ENCODE measurements at regions not wholly inside any gene's neighbourhood (a gene's known extent, or its start where the extent isn't known, plus 50 kb on each side); places are given as distances from the start of the nearest gene placed in this dataset.
"Not testable (repeated sequence)": the region's sequence is repeated elsewhere in the genome, so short reads cannot be mapped to it uniquely, and the experiment has no call there.

DNA sequence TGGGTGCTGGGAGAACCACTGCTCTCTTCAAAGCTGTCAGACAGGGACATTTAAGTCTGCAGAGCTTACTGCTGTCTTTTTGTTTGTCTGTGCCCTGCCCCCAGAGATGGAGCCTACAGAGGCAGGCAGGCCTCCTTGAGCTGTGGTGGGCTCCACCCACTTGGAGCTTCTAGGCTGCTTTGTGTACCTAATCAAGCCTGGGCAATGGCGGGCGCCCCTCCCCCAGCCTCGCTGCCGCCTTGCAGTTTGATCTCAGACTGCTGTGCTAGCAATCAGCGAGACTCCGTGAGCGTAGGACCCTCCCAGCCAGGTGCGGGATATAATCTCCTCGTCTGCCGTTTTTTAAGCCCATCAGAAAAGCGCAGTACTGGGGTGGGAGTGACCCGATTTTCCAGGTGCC is 125.6 kb upstream of the LRATD1 start:
- not testable (repeated sequence) for DNase-seq

DNA sequence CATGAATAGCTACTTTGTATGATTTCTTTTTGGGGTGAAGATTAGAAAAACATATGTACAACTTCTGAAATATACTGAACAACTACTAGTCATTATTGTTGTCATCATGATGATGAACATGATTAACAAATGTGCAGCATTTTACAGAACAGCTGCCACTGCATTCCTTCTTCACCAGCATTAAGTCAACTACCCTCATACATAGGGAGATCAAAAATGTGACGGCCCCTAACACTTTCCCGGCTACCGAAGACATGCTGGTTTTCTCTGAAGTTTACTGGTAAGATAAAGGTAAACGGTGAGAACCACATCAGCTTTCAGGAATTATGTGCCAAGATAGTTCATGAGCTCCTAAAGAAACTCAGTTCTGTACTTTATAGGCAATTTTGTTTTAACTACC is 121.0 kb upstream of the LRATD1 start:
- DNase-seq = no peak

DNA sequence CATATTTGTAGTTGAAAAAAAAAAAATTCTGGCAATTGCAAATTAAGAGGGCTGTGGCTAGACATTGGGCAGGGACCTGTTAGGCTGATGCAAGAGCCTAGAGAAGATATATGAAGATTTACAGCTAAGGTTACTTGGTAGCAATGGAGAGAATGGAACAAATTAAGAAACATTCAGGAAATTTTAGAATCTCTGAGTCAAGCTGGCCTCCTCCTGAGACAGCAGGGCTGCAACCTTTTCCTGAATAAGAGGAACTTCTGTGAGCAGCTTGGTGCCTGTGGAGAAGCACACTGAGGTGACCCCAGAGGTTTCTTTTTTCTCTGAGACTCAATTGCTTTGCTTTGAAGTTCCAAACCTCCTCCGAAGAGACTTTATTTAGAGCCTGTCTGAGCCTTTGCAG is 118.6 kb upstream of the LRATD1 start:
- no peak for DNase-seq

DNA sequence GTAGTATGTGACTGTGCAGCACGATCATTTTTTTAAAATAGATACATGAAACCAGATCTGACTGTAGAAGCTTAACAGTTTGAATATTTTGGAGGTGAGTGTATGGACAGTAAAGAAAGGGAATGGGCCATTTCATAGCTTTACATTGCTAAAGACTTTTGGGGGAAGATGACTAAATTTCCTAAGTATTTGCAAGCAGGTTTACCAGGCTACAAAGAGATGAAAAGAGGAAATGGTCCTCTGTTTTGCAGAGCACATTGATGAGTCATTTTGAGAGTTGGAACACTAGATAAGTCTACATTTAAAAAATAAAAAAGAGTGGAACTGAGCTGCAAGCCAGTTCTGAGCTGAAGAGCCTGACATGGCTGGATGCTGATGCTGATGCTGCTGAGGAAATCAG is 115.7 kb upstream of the LRATD1 start:
- peak; percentile 16 for DNase-seq

- no peak for DNase-seq
These were observed 114.8 kb upstream of the LRATD1 start for GRCh38 chr2:14517731-14518130.

- DNase-seq = no peak
These were observed 112.1 kb upstream of the LRATD1 start for GRCh38 chr2:14520385-14520945.

GRCh38 chr2:14524041-14524802 is 108.3 kb upstream of the LRATD1 start:
- DNase-seq = no peak

DNA sequence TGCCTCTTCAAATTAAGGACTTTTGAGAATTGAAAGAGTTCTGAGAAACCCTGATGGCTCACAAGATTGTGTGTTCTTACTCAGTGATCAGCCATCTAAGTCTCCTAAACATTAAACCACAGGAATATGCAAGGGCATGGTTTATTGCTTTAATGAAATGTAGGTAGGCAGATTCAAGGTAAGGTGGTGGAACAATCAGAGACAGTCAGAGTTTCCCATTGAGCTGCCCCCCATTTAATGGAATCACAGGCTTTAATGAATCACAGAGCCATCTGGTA is 107.8 kb upstream of the LRATD1 start:
- no peak for DNase-seq

DNA sequence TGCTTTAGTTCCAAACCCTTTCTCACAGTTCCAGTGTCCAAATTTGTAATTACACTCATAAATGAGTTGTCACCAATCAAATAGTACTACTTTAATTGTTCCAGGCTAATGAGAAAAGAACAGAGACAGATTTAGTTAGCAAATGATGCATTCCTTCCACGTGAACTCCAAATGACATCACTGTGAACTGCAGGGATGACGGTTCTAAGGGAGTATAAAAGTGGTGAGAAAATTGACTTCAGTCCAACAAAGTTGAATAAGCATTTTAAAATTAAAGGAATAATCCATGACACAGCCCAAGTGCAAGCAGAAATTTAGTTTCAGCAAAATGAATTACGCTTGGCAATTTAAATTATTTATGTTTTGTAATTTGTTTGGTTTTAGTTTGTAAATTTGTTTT is 102.0 kb upstream of the LRATD1 start:
- DNase-seq = no peak

- DNase-seq = no peak
These were observed 99.3 kb upstream of the LRATD1 start for GRCh38 chr2:14533131-14533757.

DNA sequence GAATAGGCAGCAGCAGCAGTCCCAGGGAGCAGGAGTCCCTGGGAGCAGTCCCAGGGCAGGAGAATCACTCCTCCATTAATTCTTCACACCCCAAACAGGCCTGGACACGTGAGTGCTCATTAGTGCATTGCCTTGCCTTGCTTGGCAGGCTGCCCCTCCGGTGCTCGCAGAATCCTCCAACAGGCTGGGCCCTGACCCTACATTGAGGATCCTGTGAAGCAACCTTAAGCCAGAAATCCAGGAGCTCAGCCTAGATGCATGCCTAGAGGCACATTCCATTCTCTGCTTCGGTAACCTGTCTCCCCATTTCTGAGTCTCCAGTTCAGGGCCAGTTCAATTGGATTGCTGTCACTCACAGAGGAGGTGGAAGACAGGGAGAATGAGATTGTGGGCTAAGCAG is 97.4 kb upstream of the LRATD1 start:
- no peak for DNase-seq

GRCh38 chr2:14536976-14537375 is 95.5 kb upstream of the LRATD1 start:
- DNase-seq = no peak

DNA sequence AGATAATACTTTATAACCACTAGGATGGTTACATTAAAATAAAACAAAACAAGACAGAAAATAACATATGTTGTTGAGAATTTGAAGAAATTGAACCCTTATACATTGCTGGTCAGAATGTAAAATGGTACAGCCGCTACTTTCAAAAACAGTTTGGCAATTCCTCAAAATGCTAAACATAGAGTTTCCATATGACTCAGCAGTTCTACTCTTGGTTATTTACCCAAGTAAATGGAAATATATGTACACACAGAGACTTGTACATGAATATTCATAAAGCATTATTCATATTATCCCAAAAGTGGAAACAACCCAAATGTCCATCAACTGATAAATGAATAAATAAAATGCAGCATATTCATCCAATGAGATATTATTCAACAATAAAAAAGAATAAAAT is 92.5 kb upstream of the LRATD1 start:
- DNase-seq = no peak

- DNase-seq = no peak
These were observed 89.2 kb upstream of the LRATD1 start for GRCh38 chr2:14543284-14543683.

DNA sequence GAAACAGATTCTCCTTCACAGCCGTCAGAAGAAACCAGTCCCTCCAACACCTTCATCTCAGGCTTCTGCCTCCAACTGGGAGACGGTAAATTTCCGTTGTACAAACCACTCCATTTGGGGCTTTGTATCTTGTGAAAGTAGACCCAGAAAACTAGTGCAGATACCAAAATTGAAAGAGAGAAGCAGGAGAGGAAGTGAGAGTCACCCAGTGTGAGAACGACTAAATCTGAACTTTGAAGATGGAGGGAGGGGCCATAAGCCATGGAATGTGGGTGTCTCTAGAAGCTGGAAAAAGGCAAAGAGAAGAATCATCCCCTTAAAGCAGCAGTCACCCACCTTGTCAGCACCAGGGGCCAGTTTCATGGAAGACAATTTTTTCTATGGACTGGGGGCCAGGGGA is 88.3 kb upstream of the LRATD1 start:
- no peak for DNase-seq

DNA sequence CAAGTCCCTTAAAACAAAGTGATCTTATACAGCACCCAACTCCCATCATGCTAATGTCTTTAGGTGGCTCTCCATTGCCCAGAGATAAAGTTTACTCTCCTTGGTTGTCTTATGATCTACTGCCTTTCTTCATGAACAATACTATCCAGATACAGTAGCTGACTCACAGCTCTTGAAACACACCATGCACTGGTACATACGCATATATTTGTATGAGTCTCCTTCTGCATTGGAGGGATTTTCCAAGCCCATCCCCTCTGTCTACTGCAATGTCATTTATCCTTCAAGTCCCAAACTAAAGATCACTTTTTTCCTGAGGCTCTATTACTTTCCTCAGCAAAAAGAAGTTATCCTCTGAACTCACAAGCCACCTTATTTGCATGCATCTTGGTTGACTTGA is 84.7 kb upstream of the LRATD1 start:
- DNase-seq = no peak

GRCh38 chr2:14550658-14551057 is 81.9 kb upstream of the LRATD1 start:
- no peak for DNase-seq

- no peak for DNase-seq
These were observed 81.4 kb upstream of the LRATD1 start for GRCh38 chr2:14551069-14551468.

DNA sequence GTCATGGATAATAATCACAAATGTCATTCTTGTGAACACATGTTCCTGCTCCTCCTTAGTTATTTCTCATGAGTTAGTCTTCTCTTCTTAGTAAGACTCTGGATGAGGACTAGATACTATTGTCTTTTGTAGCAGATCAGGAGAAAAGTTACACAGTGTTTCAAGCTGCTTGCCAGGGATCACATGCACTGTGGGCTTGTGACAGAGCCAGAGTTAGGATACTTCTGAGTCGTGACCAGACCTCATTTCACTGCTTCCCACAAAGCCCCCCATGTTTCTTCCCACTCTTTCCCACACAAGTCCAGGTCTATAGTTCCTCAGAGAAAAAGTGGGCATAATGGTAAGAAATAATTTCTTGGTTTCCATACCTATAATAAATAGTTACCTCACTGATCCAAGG is 80.2 kb upstream of the LRATD1 start:
- no peak for DNase-seq

- DNase-seq = no peak
These were observed 79.7 kb upstream of the LRATD1 start for GRCh38 chr2:14552818-14553217.

DNA sequence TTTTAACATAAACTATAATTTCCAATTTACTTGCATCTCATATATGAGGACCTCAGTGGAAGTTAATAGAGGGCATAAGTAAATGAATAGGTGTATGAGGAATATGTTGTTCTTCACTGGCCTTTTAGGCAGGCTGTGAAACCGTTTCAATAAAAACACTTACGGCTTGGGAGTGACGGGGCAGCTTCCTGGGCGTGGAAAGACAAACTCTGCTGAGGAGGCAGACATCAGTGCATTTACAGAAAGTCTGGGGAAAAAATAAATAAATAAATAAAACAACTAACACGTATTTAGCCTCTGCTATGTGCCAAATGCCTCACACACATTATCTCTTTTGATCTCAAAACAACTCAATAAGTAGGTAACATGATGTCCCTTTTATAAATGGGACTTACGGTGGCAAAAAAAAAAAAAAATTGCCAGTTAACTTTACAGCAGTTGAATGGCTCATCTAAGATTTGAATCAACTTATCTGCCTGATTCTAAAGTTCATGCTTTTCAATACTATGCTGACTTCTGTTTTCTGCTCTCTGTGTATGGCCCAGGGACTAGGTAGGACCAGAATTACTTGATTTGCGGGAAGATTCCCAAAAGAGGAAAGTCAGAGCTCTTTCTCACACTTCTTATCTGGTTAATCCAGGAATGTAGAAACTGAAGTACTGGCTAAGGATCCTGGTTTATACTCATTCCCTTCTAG is 77.5 kb upstream of the LRATD1 start:
- DNase-seq = no peak

DNA sequence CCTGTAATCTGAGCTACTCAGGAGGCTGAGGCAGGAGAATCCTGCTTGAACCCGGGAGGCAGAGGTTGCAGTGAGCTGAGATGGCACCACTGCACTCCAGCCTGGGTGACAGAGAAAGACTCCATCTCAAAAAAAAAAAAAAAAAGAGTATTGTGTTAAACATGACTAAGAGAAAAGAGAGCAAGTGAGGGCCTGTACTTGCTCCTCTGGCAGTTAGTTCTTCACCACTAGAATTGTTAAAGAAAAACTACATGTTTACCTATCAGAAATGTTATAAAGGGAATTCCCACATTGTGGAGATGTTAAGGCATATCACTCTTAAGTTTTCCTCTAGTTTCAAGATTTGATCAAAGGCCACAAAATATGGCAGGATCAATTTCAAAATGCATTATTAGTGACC is 75.4 kb upstream of the LRATD1 start:
- no peak for DNase-seq

DNA sequence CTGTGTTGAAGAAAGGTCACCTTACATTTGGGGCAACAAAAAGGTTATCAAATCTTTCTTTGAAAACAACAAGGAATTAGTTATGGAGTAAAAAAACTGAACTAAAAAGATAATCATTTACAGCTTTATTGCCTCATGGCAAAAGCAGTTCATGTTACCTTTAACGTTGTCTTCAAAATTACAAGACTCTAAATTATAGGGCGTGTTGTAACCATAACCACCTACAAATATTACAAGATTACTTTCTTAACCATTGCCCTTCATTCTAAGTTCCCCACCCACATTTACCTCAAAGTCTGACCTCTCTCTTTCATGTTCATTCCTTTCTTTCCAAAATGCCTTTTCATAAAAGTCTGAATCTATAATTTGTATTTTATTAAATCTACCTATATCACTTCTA is 74.6 kb upstream of the LRATD1 start:
- DNase-seq = no peak

- no peak for DNase-seq
These were observed 74.1 kb upstream of the LRATD1 start for GRCh38 chr2:14558335-14558919.

Measured in SIG-M5 (cell line).